HG03196 (cell line): ENCODE measurements at regions not wholly inside any gene's neighbourhood (a gene's known extent, or its start where the extent isn't known, plus 50 kb on each side); places are given as distances from the start of the nearest gene placed in this dataset.

Experiments used
- ATAC-seq: cut with Tn5 transposase; IDR thresholded peaks from one replicate; pipeline ENCODE4 v1.9.1; 2021; ENCODE audit not compliant: unreplicated experiment

- ATAC-seq, result no peak
These were observed 81.6 kb upstream of the ZC3H12C start for GRCh38 chr11:110011595-110011994.

- no peak for ATAC-seq
These were observed 77.5 kb upstream of the ZC3H12C start for GRCh38 chr11:110015695-110016094.

GRCh38 chr11:110019675-110020074, 73.5 kb upstream of the ZC3H12C start:
- no peak for ATAC-seq

GRCh38 chr11:110022548-110022947, 70.6 kb upstream of the ZC3H12C start:
- no peak for ATAC-seq

- ATAC-seq, result no peak
These were observed 69.5 kb upstream of the ZC3H12C start for GRCh38 chr11:110023711-110024110.

GRCh38 chr11:110026858-110027626, 66.2 kb upstream of the ZC3H12C start:
- peak; percentile 90 for ATAC-seq

- peak; percentile 41 for ATAC-seq
These were observed 65.4 kb upstream of the ZC3H12C start for GRCh38 chr11:110027627-110028371.

- ATAC-seq, result no peak
These were observed 64.3 kb upstream of the ZC3H12C start for GRCh38 chr11:110028921-110029320.

- no peak for ATAC-seq
These were observed 63.5 kb upstream of the ZC3H12C start for GRCh38 chr11:110029714-110030113.

GRCh38 chr11:110031171-110031570, 62.0 kb upstream of the ZC3H12C start:
- ATAC-seq, result no peak

- no peak for ATAC-seq
These were observed 60.9 kb upstream of the ZC3H12C start for GRCh38 chr11:110032259-110032658.

- no peak for ATAC-seq
These were observed 60.1 kb upstream of the ZC3H12C start for GRCh38 chr11:110032957-110033570.

- no peak for ATAC-seq
These were observed 58.4 kb upstream of the ZC3H12C start for GRCh38 chr11:110034806-110035205.

- no peak for ATAC-seq
These were observed 57.8 kb upstream of the ZC3H12C start for GRCh38 chr11:110035357-110035756.

- ATAC-seq, result no peak
These were observed 55.0 kb upstream of the ZC3H12C start for GRCh38 chr11:110038201-110038600.
